ELF-1 (cell line): ENCODE measurements at regions not wholly inside any gene's neighbourhood (a gene's known extent, or its start where the extent isn't known, plus 50 kb on each side); places are given as distances from the start of the nearest gene placed in this dataset.
"Not testable (repeated sequence)": the region's sequence is repeated elsewhere in the genome, so short reads cannot be mapped to it uniquely, and the experiment has no call there.

Source experiments
- DNase-seq: peaks from one replicate; pipeline ENCODE4 v3.0.0-alpha.2; 2016; ENCODE audit warnings: low read depth, low spot score

- DNase-seq = no peak
These were observed 1288.0 kb upstream of the ZEB2 start for GRCh38 chr2:145807968-145808367.

- no peak for DNase-seq
These were observed 1287.6 kb upstream of the ZEB2 start for GRCh38 chr2:145807554-145807953.

GRCh38 chr2:145806546-145806945 is 1286.6 kb upstream of the ZEB2 start:
- DNase-seq = no peak

GRCh38 chr2:145802133-145802532 is 1282.2 kb upstream of the ZEB2 start:
- DNase-seq = no peak

- no peak for DNase-seq
These were observed 1281.3 kb upstream of the ZEB2 start for GRCh38 chr2:145801210-145801609.

- no peak for DNase-seq
These were observed 1280.5 kb upstream of the ZEB2 start for GRCh38 chr2:145800151-145801091.

- DNase-seq = no peak
These were observed 1279.7 kb upstream of the ZEB2 start for GRCh38 chr2:145799595-145800108.

- no peak for DNase-seq
These were observed 1278.5 kb upstream of the ZEB2 start for GRCh38 chr2:145798419-145798818.

- DNase-seq = no peak
These were observed 1277.8 kb upstream of the ZEB2 start for GRCh38 chr2:145797692-145798091.

GRCh38 chr2:145792745-145793144 is 1272.8 kb upstream of the ZEB2 start:
- DNase-seq = no peak

- no peak for DNase-seq
These were observed 1269.7 kb upstream of the ZEB2 start for GRCh38 chr2:145789636-145790035.

- not testable (repeated sequence) for DNase-seq
These were observed 1267.9 kb upstream of the ZEB2 start for GRCh38 chr2:145787597-145788361.

GRCh38 chr2:145782607-145783006 is 1262.7 kb upstream of the ZEB2 start:
- DNase-seq = not testable (repeated sequence)

- no peak for DNase-seq
These were observed 1258.0 kb upstream of the ZEB2 start for GRCh38 chr2:145777914-145778313.

GRCh38 chr2:145777297-145777696 is 1257.4 kb upstream of the ZEB2 start:
- no peak for DNase-seq

- no peak for DNase-seq
These were observed 1255.7 kb upstream of the ZEB2 start for GRCh38 chr2:145775591-145775990.

GRCh38 chr2:145771525-145771924 is 1251.6 kb upstream of the ZEB2 start:
- no peak for DNase-seq

GRCh38 chr2:145769011-145769716 is 1249.2 kb upstream of the ZEB2 start:
- DNase-seq = no peak

GRCh38 chr2:145765874-145766273 is 1246.0 kb upstream of the ZEB2 start:
- DNase-seq = no peak

GRCh38 chr2:145764631-145765030 is 1244.7 kb upstream of the ZEB2 start:
- no peak for DNase-seq

GRCh38 chr2:145760781-145761649 is 1241.1 kb upstream of the ZEB2 start:
- peak; percentile 6 for DNase-seq
